ENCODE measurements at regions not wholly inside any gene's neighbourhood (a gene's known extent, or its start where the extent isn't known, plus 50 kb on each side); places are given as distances from the start of the nearest gene placed in this dataset.

DNA sequence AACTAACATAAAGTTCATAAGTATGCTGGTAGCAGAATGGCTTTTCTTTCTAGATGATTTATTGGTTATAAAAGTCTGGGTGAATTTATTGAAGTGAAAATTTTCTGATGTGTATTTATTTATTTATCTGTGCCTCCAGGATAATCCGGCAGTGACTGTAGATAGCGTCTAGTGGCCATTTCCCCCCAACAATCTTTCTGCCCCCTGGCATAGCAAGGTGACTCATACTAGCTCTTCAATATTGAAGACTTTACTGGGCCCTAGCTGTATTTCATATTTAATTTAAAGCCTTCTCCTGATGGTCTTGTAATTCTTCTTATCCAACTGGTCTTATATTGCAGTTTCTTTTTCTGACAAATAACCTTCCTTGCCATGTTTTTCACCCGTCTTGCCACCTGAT lies 154.1 kb upstream of the SGK1 start:
- no peak overlapping the region for H3K27ac ChIP-seq
- no peaks in the 10 kb centered on the region for H3K4me1 ChIP-seq
- intact Hi-C loops (cut with DNase I) = no loop called here
- TF ChIP-seq, protein P1, sequence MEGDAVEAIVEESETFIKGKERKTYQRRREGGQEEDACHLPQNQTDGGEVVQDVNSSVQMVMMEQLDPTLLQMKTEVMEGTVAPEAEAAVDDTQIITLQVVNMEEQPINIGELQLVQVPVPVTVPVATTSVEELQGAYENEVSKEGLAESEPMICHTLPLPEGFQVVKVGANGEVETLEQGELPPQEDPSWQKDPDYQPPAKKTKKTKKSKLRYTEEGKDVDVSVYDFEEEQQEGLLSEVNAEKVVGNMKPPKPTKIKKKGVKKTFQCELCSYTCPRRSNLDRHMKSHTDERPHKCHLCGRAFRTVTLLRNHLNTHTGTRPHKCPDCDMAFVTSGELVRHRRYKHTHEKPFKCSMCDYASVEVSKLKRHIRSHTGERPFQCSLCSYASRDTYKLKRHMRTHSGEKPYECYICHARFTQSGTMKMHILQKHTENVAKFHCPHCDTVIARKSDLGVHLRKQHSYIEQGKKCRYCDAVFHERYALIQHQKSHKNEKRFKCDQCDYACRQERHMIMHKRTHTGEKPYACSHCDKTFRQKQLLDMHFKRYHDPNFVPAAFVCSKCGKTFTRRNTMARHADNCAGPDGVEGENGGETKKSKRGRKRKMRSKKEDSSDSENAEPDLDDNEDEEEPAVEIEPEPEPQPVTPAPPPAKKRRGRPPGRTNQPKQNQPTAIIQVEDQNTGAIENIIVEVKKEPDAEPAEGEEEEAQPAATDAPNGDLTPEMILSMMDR (IDR thresholded peaks at IDR 0.05) = no peak
- no peaks in the 10 kb centered on the region for H3K36me3 ChIP-seq
- DNase-seq (ENCODE audit: low spot score in 2 of 2) = no peak
- no peaks in the 10 kb centered on the region for H3K27me3 ChIP-seq
- no peak overlapping the region for H3K4me3 ChIP-seq
- H3K9me3 ChIP-seq = no peaks in the 10 kb centered on the region

GRCh38 chr6:134470457-134470975 lies 152.6 kb upstream of the SGK1 start:
- Histone ChIP-seq H3K4me3 (no peak overlapping the region), H3K36me3 (no peaks in the 10 kb centered on the region), H3K4me1 (no peaks in the 10 kb centered on the region), H3K9me3 (no peaks in the 10 kb centered on the region), H3K27ac (no peak overlapping the region), H3K27me3 (no peaks in the 10 kb centered on the region)
- intact Hi-C loops (cut with DNase I) = no loop called here
- DNase-seq (ENCODE audit: low spot score in 2 of 2) = no peak
- TF ChIP-seq, protein P1 (IDR thresholded peaks at IDR 0.05) = no peak

DNA sequence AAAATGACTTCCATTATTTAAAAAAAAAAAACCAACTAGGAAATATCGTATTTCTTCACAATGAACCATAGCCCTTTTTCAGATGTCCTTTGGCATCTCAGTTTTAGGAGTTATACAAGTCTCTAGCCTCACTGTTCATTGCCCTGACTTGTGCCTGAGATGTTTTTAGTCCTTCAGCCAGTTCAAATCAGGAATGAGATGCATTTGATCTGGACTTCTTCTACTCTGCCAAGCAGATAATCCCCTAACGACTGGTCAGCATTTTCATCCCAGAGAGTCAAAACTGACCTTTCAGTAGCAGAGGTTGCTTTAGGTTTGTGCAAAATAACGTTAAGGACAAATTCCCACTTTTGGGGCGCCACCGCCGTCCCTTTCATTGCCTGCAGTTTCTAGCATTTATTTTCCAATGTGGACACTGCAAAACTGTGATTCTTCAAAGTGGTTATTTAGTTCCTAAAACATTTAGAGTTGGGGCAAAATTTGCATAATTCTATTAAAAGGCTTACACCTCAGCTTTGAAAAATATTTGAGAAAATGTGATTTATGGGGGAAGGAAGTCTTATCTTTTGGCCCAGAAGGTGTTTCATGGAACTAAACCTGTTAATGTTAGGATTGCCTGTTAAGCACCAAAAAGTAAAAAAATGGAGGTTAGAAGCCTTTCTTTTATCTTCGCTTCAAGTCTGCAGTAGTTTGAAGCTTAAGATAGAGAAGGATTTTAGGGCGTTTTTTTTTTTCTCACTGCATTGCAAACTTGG lies 152.0 kb upstream of the SGK1 start:
- no peaks in the 10 kb centered on the region for H3K4me1 ChIP-seq
- no peaks in the 10 kb centered on the region for H3K9me3 ChIP-seq
- no peaks in the 10 kb centered on the region for H3K27me3 ChIP-seq
- no peak for DNase-seq (ENCODE audit: low spot score in 2 of 2)
- H3K27ac ChIP-seq = no peak overlapping the region
- intact Hi-C loops (cut with DNase I) = no loop called here
- H3K36me3 ChIP-seq = no peaks in the 10 kb centered on the region
- TF ChIP-seq, protein P1 (IDR thresholded peaks at IDR 0.05) = no peak
- H3K4me3 ChIP-seq = no peak overlapping the region

- no peak overlapping the region for H3K4me3 ChIP-seq
- no peak overlapping the region for H3K27ac ChIP-seq
- H3K9me3 ChIP-seq = no peaks in the 10 kb centered on the region
- H3K36me3 ChIP-seq = no peaks in the 10 kb centered on the region
- no peaks in the 10 kb centered on the region for H3K4me1 ChIP-seq
- DNase-seq (ENCODE audit: low spot score in 2 of 2) = no peak
- intact Hi-C loops (cut with DNase I) = no loop called here
- H3K27me3 ChIP-seq = no peaks in the 10 kb centered on the region
- TF ChIP-seq, protein P1 (IDR thresholded peaks at IDR 0.05) = no peak
Observed at GRCh38 chr6:134468633-134469032, 150.7 kb upstream of the SGK1 start.

DNA sequence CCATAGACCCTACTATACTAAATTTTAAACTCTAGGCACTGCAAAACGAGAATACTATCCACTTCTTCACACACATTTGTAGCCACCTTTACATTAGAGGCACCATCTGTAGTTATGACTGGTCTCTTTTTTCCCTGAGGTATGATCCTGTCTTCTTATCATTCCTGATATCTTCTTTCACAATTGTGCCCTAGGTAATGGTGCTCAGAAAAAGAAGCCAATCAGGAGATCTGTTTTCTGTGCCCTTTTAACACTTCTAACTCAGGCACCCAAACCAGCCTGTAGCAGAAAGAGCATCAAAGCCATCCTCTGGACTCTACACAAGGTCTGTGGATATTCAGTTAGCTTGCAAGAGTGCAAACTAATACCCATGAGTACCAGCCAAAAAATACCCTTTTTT lies 149.7 kb upstream of the SGK1 start:
- TF ChIP-seq, protein P1 (IDR thresholded peaks at IDR 0.05) = no peak
- H3K27ac ChIP-seq = no peak overlapping the region
- intact Hi-C loops (cut with DNase I) = no loop called here

More for the DNA sequence above, 149.7 kb upstream of the SGK1 start:
- no peak for DNase-seq (ENCODE audit: low spot score in 2 of 2)
- no peaks in the 10 kb centered on the region for H3K4me1 ChIP-seq
- no peaks in the 10 kb centered on the region for H3K36me3 ChIP-seq
- H3K9me3 ChIP-seq = no peaks in the 10 kb centered on the region
- H3K4me3 ChIP-seq = no peak overlapping the region
- no peaks in the 10 kb centered on the region for H3K27me3 ChIP-seq

Data from ascending aorta (tissue), 2 donors.